ENCODE measurements at regions not wholly inside any gene's neighbourhood (a gene's known extent, or its start where the extent isn't known, plus 50 kb on each side); places are given as distances from the start of the nearest gene placed in this dataset.
"Not testable (repeated sequence)": the region's sequence is repeated elsewhere in the genome, so short reads cannot be mapped to it uniquely, and the experiment has no call there.

DNA sequence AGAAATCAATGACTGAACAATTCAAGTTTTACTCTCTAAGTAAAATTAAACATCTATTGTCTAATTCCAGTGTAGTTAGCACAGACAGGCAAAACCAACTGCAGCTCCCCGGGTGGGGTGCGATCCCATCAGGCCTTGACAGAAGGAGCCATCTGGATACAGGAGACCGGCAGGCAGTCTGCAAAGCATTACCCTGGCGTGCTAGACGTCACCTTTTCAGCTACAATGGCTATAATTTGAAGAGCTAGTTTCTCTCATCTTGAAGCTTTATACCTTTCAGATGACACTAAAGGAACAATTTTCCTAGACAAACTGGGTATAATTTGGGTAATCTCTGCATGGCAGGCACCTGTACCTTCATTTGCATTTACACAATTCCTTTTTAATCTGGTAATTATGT, 761.5 kb upstream of the SOX11 start:
- no peak overlapping the region for H3K27ac Mint-ChIP-seq
- H3K4me1 Mint-ChIP-seq: no peaks in the 10 kb centered on the region
- DNase-seq (no peak), ATAC-seq (no peak)
- H3K4me3 Mint-ChIP-seq: no peak overlapping the region
- no peaks in the 10 kb centered on the region for H3K36me3 Mint-ChIP-seq (ENCODE audit: low read depth)
- peaks cover 8% of the 10 kb centered on the region for H3K9me3 Mint-ChIP-seq
- H3K27me3 Mint-ChIP-seq: no peaks in the 10 kb centered on the region

DNA sequence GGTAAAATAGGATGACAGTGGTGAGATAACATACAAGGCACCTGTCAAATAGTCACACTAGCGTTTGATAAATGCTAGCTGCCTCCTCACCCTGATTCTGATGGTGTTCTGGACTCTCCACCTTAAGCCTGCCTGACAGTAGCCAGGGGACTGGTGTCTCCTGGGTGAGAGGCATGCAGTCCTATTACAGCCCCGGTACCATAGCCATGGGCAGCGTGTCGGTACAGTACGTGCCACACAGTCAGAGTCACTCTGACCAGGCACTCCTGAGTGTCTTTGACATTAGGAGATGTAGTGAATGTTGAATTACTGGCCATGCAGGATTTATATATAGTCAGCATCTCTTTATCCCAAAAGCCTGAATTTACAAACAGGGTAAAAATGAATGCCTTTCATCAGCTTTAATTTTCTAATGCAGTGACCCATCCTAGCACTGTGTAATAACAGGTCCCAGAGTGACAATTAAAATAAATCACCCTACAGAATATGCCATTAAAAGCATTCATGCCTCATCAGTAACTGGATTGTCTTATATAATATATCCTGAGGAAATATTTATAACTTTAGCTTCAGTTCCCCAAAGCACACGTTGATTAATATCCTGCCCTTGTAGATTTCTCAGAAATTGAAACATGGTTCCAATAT, 760.3 kb upstream of the SOX11 start:
- Mint-ChIP-seq H3K9me3 (peaks cover 8% of the 10 kb centered on the region), H3K4me3 (no peak overlapping the region), H3K4me1 (no peaks in the 10 kb centered on the region), H3K36me3 (ENCODE audit: low read depth) (no peaks in the 10 kb centered on the region), H3K27me3 (no peaks in the 10 kb centered on the region), H3K27ac (no peak overlapping the region)
- DNase-seq (no peak), ATAC-seq (no peak)

DNA sequence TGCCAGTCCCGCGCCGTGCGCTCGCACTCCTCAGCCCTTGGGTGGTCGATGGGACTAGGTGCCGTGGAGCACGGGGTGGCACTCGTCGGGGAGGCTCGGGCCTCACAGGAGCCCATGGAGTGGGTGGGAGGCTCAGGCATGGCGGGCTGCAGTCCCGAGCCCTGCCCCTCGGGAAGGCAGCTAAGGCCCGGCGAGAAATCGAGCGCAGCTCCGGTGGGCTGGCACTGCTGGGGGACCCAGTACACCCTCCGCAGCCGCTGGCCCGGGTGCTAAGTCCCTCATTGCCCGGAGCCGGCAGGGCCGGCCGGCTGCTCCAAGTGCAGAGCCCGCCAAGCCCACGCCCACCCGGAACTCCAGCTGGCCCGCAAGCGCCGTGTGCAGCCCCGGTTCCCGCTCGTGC, 756.9 kb upstream of the SOX11 start:
- H3K27ac Mint-ChIP-seq, ATAC-seq, H3K27me3 Mint-ChIP-seq: not testable (repeated sequence)

DNA sequence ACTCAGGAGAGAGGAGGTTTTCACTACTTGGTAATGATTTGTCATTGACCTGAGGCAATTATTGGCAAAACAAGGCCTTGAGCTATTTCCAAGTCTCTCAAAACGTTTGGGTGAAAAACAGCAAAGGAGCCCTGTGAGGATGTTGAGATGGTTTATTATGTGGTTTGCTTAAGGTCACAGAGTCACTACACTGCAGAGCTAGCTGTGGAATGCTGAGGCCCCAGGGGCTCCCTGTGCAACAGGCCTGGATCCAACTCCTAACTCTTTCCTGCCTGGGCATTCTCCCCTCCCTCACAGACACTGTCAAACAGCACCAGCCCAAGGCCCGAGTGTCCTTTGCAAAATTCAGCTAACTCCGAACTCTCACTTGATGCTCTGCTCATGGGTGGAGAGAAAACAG, 754.6 kb upstream of the SOX11 start:
- Mint-ChIP-seq H3K36me3 (ENCODE audit: low read depth) (no peaks in the 10 kb centered on the region), H3K4me1 (no peaks in the 10 kb centered on the region), H3K4me3 (no peak overlapping the region), H3K27ac (no peak overlapping the region), H3K27me3 (no peaks in the 10 kb centered on the region), H3K9me3 (peaks cover 9% of the 10 kb centered on the region)
- ATAC-seq (no peak), DNase-seq (no peak)

More for the DNA sequence above, 756.9 kb upstream of the SOX11 start:
- not testable (repeated sequence) for H3K4me3 Mint-ChIP-seq; H3K9me3 Mint-ChIP-seq; H3K36me3 Mint-ChIP-seq (ENCODE audit: low read depth); DNase-seq; H3K4me1 Mint-ChIP-seq

DNA sequence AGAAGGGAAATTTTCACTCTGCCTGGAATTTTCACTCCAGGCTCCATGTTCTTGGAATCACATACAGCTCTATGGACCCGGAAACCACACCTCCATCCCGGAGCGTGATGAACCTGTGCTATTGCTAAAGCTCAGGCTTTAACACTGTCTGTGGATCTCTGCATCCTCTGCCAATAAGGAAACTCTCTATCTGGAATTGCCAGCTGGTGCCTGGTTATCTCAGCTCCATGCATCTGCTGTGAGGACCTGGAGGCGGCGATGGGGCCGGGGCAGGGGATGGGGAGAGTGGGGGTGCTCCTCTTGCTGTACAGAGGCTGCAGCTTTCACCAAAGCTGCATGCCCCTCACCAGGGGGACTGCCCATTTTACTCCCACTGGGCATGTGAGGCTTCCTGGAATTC, 754.0 kb upstream of the SOX11 start:
- ATAC-seq (no peak), DNase-seq (no peak)
- H3K4me1 Mint-ChIP-seq: no peaks in the 10 kb centered on the region
- no peaks in the 10 kb centered on the region for H3K27me3 Mint-ChIP-seq
- H3K4me3 Mint-ChIP-seq: no peak overlapping the region
- H3K9me3 Mint-ChIP-seq: peaks cover 9% of the 10 kb centered on the region
- H3K36me3 Mint-ChIP-seq (ENCODE audit: low read depth): no peaks in the 10 kb centered on the region
- H3K27ac Mint-ChIP-seq: no peak overlapping the region

DNA sequence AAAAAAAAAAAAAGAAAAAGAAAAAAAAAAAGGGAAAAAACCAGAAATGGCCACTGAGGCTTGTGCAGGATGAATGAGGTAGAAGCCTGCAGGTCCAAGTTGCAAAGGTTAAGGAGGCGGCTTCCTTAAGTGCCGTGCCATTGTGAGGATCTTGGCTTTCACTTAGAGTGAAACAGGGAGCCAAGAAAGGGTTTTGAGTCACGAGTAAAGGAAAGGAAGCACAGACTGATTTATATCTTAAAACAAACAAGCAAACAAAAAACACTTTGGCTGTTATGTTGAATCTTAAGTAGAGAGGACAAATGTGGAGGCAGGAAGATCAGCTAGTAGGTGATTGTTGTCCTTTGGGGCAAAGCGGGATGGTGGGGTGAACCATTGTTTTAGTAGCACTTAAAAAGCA, 749.7 kb upstream of the SOX11 start:
- no peaks in the 10 kb centered on the region for H3K36me3 Mint-ChIP-seq (ENCODE audit: low read depth)
- no peak overlapping the region for H3K27ac Mint-ChIP-seq
- peaks cover 9% of the 10 kb centered on the region for H3K9me3 Mint-ChIP-seq
- H3K4me3 Mint-ChIP-seq: no peak overlapping the region
- H3K4me1 Mint-ChIP-seq: no peaks in the 10 kb centered on the region
- H3K27me3 Mint-ChIP-seq: no peaks in the 10 kb centered on the region
- ATAC-seq (no peak), DNase-seq (no peak)

DNA sequence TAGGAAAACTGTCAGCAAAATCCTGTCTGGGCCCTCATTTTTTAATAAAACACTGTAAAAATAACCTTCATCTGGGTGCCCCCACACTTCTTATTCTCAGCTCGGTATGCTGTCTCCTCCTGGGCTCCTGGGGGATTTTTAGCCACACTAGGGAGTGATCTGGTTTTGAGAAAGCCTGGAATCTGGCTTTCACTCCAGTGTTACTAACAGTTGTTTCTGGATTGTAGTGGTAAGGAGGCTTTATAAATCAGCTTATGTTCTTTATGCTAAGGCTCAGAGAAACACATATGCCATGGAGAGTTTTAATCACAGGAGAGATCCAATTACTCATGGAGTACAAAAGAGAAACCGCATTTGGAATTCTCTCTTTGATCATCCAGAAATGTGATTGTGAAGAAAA, 744.3 kb upstream of the SOX11 start:
- peaks cover 3% of the 10 kb centered on the region for H3K9me3 Mint-ChIP-seq
- H3K27ac Mint-ChIP-seq: no peak overlapping the region
- no peaks in the 10 kb centered on the region for H3K36me3 Mint-ChIP-seq (ENCODE audit: low read depth)
- DNase-seq (no peak), ATAC-seq (no peak)
- no peaks in the 10 kb centered on the region for H3K4me1 Mint-ChIP-seq
- H3K27me3 Mint-ChIP-seq: no peaks in the 10 kb centered on the region
- H3K4me3 Mint-ChIP-seq: no peak overlapping the region

DNA sequence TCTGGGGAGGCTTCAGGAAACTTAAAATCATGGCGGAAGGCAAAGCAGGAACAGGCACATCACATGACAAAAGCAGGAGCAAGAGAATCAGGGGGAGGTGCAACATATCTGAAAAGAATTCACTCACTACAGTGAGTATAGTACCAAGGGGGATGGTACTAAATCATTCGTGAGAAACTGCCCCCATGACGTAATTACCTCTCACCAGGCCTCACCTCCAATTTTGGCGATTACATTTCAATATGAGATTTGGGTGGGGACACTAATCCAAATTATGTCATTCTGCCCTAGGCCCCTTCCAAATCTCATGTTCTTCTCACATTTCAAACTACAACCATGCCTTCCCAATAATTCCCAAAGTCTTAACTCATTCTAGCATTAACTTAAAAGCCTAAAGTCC, 740.8 kb upstream of the SOX11 start:
- no peak overlapping the region for H3K27ac Mint-ChIP-seq
- no peaks in the 10 kb centered on the region for H3K36me3 Mint-ChIP-seq (ENCODE audit: low read depth)
- ATAC-seq (no peak), DNase-seq (no peak)
- no peak overlapping the region for H3K4me3 Mint-ChIP-seq
- no peaks in the 10 kb centered on the region for H3K27me3 Mint-ChIP-seq
- peaks cover 3% of the 10 kb centered on the region for H3K9me3 Mint-ChIP-seq
- no peaks in the 10 kb centered on the region for H3K4me1 Mint-ChIP-seq

DNA sequence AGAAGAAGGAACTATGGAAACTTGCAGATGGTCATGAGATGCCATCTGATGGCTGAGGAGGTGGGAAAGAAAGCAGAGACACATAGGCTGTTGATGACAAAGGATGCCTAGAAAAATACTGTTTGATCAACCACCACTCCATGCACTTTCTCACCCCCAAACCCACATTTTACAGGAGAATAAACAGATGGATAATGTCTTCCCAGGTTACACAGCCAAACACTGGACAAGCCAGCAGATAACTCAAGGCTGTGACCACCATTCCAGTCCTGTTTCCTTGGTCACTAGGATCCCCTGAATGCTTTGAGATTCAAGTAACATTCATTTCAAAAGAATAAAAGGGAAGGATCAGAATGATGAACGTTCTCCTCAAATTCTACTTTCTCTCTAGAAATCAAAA, 733.0 kb upstream of the SOX11 start:
- Mint-ChIP-seq H3K4me1 (no peaks in the 10 kb centered on the region), H3K27me3 (no peaks in the 10 kb centered on the region), H3K36me3 (ENCODE audit: low read depth) (no peaks in the 10 kb centered on the region), H3K4me3 (no peak overlapping the region), H3K9me3 (peaks cover 4% of the 10 kb centered on the region), H3K27ac (no peak overlapping the region)
- DNase-seq (no peak), ATAC-seq (no peak)

DNA sequence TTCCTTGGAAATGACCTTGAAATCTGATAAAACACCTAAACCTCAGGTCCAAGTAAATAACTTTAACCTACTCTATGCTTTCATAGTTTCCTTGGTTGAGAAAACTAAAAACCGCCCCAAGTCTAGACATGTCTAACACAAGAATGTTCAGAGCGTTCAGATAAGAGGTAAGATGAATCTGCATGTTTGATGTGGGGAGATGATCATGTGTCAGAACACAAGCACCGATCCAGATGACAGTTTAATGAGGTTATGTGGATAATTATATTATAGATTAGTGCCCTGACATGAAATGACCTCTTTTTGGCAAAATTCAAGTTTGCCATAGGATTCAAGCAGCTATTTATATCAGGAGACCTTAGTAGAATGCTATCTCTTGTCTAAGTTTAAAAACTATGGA, 729.8 kb upstream of the SOX11 start:
- ATAC-seq (no peak), DNase-seq (no peak)
- Mint-ChIP-seq H3K27me3 (no peaks in the 10 kb centered on the region), H3K9me3 (peaks cover 4% of the 10 kb centered on the region), H3K27ac (no peak overlapping the region), H3K4me3 (no peak overlapping the region), H3K36me3 (ENCODE audit: low read depth) (no peaks in the 10 kb centered on the region), H3K4me1 (no peaks in the 10 kb centered on the region)

DNA sequence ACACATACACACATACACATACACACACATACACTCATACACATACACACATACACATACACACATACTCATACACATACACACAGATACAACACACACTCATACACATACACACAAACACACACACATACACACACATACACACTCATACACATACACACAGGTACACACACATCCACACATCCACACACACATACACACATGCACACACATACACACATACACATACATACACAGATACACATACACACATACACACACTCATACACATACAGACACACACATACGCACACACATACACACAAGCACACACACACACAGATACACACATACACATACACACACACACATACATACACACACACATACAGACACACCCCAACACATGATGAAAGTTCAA, 729.1 kb upstream of the SOX11 start:
- no peak for ATAC-seq

DNA sequence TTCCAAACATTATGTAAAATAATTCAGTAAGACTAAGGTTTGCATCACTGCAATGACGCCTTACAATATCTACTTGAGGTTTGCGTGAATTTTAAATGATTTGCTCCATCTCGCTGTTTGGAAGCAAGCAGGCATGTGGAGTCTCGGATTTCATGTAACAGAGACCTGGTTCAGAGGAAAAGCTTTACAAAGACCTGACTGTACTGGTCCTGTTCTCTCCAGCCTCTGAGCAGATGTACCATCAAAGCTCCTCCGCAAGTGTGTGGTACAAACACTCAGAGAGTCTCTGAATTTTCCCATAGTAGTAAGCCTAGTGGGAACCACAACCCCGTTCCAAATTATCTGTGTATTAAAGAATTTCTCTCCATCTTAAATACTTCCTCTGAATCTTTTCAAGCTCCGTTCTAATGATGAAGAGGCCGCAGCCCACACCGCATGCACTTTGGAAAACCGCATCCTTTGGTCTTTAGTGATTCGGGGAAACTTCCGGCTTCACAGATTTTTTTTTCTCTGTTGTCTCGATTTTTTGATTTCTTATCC, 728.1 kb upstream of the SOX11 start:
- Mint-ChIP-seq H3K4me1 (no peaks in the 10 kb centered on the region), H3K4me3 (no peak overlapping the region), H3K36me3 (ENCODE audit: low read depth) (no peaks in the 10 kb centered on the region), H3K9me3 (peaks cover 4% of the 10 kb centered on the region), H3K27me3 (no peaks in the 10 kb centered on the region), H3K27ac (no peak overlapping the region)
- DNase-seq: no peak
- no peak for ATAC-seq

More for the DNA sequence above, 729.1 kb upstream of the SOX11 start:
- Mint-ChIP-seq H3K9me3 (peaks cover 4% of the 10 kb centered on the region), H3K36me3 (ENCODE audit: low read depth) (no peaks in the 10 kb centered on the region), H3K4me3 (no peak overlapping the region), H3K4me1 (no peaks in the 10 kb centered on the region), H3K27ac (no peak overlapping the region), H3K27me3 (no peaks in the 10 kb centered on the region)
- DNase-seq: no peak

DNA sequence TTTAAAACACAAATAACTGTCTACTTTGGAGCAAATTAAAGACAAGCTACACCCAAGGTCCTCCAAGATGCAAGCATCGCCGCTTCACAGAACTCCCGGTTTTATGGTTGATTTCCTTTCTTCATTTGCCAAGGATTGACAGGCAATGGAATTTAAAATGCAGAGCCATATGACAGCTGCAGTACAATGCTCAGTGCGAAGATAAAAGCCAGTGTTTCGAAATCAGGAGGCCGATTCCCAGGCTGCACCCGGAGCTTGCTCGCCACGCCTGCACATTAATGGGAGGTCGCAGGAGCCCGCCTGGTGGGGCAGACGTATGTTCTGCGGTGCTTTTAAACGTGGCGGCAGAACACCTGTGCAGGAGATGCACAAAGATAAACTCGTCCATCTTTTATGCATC, 727.6 kb upstream of the SOX11 start:
- ATAC-seq (no peak), DNase-seq (no peak)
- H3K9me3 Mint-ChIP-seq: peaks cover 6% of the 10 kb centered on the region
- no peak overlapping the region for H3K27ac Mint-ChIP-seq
- no peaks in the 10 kb centered on the region for H3K27me3 Mint-ChIP-seq
- H3K4me3 Mint-ChIP-seq: no peak overlapping the region
- H3K4me1 Mint-ChIP-seq: no peaks in the 10 kb centered on the region
- H3K36me3 Mint-ChIP-seq (ENCODE audit: low read depth): no peaks in the 10 kb centered on the region

DNA sequence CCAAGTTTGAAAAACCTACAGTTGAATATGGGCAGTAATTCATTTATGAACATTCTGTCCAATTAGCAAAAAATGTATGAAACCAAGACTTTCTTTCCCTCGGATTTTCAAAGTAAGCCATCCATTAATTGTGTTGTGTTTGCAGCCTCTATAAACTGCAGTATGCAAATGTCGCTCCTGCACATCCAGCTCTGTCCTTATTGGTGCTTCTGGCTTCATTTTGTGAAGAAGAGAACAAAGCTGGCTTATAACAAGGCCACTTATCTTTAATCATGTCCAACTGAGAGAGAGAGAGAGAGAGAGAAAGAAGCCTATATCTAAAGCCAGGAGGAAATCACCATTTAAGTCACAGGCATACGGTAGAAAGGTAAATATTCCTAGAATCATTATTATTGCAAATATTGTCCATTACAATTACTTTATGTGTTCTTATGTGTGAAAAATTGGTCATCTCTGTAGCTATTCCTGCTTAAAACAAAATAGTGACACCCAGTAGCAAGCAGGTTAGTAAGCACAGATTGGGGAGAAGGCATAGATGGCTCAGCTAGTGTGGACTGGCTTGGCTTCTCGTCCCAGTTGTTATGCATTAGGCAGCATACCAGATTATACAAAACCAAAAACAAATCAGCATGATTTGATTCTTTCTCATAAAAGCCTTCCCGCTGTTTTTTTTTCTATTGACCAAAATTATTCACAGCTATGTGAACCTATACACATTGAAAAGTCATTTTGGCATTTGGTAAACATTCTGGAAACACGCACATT, 726.4 kb upstream of the SOX11 start:
- no peak overlapping the region for H3K4me3 Mint-ChIP-seq
- DNase-seq (no peak), ATAC-seq (no peak)
- peaks cover 11% of the 10 kb centered on the region for H3K9me3 Mint-ChIP-seq
- H3K4me1 Mint-ChIP-seq: no peaks in the 10 kb centered on the region
- no peaks in the 10 kb centered on the region for H3K36me3 Mint-ChIP-seq (ENCODE audit: low read depth)
- no peak overlapping the region for H3K27ac Mint-ChIP-seq
- H3K27me3 Mint-ChIP-seq: peaks cover 1% of the 10 kb centered on the region

DNA sequence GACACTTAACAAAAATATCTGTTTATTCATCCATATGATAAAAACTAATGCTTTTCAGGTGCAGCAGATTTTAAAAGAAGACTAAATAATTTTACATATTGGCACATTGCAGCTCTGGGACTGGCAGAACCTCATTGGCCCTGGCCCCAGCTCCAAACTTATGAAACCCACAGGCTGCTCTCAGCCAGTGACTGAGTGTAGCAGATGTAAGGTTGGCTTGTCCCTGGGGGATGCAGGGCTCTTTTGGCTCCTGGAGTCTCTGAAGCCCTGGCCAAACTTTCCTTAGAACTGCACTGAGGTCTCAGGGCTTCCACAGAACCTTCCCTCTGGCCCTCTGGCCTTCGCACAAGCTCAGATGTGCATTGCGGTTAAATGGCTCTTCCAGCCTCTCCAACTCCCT, 725.0 kb upstream of the SOX11 start:
- DNase-seq: no peak
- peaks cover 1% of the 10 kb centered on the region for H3K27me3 Mint-ChIP-seq
- no peak for ATAC-seq

More for the DNA sequence above, 725.0 kb upstream of the SOX11 start:
- Mint-ChIP-seq H3K4me3 (no peak overlapping the region), H3K36me3 (ENCODE audit: low read depth) (no peaks in the 10 kb centered on the region), H3K4me1 (no peaks in the 10 kb centered on the region), H3K9me3 (peaks cover 11% of the 10 kb centered on the region), H3K27ac (no peak overlapping the region)
